GM18867 (cell line): ENCODE measurements at regions not wholly inside any gene's neighbourhood (a gene's known extent, or its start where the extent isn't known, plus 50 kb on each side); places are given as distances from the start of the nearest gene placed in this dataset.
"Not testable (repeated sequence)": the region's sequence is repeated elsewhere in the genome, so short reads cannot be mapped to it uniquely, and the experiment has no call there.

Source experiments
- ATAC-seq: cut with Tn5 transposase; IDR thresholded peaks from one replicate; pipeline ENCODE4 v1.9.1; 2021; ENCODE audit warnings: mild to moderate bottlenecking, moderate library complexity; ENCODE audit not compliant: unreplicated experiment

DNA sequence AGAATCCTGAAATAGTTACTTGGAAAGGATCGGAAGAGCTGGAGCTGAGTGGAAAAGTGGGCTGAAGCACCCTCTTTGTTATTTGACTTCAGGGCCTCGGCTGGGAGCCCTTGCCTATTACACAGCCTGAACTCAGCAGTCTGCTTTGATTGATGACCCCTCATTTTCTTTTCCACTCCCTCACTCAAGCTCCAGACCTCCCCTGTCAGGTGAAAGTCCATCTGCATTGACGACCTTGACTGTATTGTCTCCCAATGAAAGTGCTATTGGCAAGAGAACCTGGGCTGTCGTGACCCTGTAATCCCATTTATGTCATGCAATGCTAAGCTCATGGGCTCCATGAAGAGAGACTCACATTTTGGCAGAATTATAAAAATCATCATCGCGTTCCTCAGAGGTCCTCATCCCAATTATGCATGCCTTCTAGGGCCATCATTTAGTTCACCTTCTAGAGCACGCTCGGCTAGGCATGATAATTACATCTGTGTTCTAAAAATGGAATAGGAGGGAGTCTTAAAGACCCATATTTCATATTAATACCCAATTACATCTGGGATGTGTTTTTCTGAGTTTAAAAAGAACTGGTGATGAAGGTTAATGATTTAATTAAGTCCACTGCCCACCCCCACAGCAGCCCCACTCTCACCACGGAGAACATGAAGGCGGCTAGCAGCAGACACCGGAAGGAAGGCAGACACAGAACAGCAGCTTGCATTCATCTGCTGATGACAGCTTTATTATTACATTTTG, 472.5 kb downstream of the PID1 start:
- no peak for ATAC-seq

DNA sequence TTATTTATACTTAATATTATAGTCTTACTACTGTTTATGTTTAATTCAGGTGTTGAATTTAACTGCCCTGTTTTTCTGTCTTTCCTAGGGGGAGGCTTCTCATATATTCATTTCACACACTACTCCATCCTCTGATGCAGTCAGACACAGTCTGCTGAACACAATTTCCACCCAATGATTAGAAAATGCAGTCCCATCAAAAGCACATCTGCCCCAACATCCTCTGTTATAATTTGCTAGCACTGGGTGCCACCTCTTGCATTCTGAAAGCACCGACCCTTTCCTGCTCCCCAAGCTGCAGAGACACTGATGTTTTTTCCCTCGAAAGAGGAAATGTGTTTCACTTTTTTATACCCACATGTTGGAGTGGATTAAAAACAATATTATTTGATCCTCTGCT, 474.7 kb downstream of the PID1 start:
- ATAC-seq, result no peak

DNA sequence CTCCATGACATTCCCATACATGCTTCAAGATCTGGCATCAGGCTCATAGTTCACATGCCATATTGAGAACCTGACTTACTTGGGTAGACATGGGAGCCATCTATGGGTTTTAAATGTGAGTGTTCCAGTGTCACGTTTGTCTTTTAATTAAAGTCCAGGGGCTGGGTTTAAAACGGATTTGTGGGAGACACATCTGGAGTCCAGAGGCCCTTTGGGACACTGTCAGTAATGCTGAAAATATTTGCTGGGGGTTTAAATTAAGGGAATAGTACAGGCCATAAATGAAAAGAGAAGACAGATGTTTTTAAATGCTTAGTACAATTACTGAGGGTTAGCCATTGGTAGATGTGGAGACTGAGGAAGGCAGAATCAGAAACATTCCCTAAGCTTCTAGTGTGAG, 478.0 kb downstream of the PID1 start:
- no peak for ATAC-seq

DNA sequence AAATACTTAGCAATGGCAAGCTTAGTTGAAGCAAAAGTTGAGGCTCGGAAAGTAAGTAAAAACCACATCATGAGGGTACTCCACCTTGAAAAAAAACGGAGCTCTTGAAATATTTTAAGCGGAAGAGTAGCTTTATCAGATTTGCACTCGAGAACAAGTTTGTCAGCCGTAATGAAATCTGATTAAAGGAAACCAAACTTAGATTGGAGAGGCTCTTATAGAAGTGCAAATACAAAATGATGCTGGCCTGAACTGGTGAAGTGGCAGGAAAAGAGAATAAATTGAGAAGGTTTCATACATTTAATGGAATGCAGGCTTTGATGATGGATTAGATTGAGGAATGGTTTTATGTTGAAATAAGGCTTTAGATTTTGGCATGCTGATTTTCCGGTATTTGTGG, 484.2 kb downstream of the PID1 start:
- ATAC-seq, result no peak

DNA sequence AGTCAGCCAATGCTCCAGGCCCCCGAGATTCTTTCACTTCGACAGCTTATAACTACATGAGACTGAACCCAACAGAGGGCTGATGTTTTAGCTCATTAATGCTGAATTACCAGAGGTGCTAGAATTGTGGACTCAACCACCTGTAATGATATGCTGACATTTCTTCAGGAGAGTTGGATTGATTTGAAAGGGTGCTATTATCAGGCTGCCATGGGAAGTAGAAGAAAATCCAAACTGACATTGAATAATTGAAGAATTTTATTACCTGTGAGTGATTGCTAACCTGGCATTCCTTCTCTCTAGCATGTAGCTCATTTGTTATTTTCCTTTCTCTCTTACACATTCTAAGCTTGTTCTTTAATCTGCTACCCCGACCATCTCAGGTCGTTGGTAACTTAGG, 488.8 kb downstream of the PID1 start:
- ATAC-seq, result no peak

DNA sequence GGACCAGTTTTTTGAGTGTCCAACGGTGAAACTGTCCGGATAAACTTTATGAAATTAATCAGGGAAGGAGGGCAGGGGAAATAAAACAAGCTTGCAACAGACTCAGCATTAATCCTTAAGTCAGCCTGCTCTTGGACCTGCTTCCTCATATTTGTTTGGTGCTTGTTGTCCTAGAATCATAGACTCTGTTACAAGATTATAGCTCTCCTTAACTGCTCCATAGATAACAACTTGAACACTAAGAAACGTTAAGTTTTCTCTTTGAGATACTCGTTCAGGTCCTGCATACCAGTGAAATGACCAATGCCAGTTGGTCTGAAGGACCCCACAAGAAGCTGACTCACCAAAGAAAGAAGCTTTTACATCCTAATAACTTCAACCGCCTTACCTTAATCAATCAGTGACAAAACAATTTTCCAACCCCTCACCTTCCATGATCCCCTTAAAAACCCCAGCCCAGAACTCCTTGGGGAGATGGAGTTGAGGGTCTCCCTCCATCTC, 493.2 kb downstream of the PID1 start:
- ATAC-seq, result no peak

DNA sequence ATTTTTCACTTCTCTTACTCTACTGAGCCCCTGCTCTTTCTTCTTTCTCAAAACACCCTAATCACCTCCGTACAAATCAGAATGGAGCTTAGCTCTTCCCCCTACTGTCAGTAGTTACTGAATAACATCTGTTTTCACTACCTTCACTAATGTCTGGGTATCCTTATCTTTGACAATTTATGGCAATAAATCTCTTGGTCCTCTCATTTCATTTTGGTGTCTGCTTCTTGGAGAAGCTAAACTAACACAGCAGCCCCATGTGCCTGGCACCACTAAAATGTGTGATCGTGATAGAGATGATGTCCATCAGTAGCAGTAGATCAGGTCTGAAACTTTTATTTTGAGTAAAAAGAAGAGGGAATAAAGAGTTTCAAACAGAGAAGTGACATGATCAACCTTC, 496.5 kb downstream of the PID1 start:
- ATAC-seq, result no peak

DNA sequence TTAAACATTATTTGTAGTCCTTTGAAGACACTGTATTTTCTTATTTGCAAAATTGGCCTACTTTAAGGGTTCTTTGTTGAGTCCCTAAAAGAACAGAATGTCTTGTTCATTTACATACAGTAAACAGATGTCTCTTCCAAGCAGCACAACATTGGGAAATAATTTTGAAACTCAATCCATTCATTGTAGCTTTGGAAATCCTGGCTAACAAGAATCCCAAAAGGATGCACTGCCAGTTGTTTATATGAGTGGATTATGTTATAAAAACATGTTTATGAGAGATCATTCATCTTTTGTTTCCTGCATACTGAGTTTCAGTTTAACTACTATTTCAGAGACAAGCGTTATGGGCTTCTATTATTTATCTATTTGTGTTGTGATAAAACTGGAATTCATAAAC, 499.3 kb downstream of the PID1 start:
- no peak for ATAC-seq

DNA sequence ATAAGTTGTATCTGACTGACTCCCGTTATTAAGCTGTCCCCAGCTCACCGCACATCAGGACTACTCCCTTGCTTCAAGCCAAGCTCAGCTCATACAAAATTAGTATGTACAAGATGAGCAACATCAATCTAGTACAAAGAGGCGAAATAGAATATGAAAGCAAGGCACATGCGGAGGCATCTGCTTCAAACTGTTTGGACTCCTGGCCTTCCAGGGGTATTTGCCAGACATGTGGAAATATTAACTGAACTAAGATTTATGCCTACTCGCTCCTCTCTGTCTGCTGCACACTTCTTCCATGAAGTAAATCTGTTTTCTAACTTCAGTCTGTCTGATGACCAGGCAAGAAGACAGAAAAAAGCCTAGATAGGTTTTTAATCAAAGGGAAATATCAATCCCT, 499.8 kb downstream of the PID1 start:
- no peak for ATAC-seq

DNA sequence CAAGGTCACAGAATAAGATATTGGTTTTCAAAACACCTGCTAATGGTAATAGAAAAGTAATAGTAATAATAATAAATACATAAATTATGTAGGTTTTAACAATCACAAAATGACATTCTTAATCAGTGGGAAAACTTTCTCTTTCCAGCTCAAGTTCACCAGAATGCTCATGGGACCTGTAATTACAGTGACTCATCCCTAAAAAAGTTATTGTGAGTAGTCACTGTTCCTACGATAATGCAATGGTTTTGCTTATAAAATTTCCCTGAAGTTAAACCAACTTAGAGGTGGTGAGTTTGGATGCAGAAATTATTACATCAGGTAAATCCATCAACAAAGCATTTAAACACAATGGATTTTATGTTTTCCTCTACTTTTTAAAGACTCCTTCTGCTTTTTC, 502.3 kb downstream of the PID1 start:
- no peak for ATAC-seq

DNA sequence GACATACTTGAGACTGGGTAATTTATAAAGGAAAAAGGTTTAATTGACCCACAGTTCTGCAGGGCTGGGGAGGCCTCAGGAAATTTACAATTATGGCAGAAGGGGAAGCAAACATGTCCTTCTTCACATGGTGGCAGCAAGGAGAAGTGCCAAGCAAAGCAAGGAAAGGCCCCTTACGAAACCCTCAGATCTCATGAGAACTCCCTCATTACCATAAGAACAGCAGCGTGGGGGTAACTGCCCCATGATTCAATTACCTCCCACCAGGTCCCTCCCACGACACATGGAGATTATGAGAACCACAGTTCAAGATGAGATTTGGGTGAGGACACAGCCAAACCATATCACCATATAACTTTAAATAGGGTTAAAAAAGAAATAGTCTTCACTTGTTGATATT, 502.9 kb downstream of the PID1 start:
- not testable (repeated sequence) for ATAC-seq

DNA sequence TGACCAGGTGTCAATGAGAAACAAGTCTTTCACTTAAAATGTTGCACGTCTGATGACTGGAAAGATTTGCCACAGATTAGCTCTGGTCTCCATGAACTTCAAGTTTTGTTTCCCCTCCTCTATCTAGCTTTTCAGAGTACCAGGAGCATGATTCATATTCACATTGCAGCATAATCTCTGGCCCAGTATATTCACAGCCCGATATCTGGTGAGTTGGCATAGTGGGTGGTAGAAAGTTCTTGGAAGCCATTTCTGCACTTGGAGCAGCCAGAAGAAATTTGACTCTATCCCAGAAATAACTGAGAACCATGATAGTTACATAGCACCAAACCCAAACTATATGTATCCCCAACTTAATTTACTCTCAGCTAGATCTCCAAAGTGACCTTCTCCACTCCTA, 503.9 kb downstream of the PID1 start:
- no peak for ATAC-seq

DNA sequence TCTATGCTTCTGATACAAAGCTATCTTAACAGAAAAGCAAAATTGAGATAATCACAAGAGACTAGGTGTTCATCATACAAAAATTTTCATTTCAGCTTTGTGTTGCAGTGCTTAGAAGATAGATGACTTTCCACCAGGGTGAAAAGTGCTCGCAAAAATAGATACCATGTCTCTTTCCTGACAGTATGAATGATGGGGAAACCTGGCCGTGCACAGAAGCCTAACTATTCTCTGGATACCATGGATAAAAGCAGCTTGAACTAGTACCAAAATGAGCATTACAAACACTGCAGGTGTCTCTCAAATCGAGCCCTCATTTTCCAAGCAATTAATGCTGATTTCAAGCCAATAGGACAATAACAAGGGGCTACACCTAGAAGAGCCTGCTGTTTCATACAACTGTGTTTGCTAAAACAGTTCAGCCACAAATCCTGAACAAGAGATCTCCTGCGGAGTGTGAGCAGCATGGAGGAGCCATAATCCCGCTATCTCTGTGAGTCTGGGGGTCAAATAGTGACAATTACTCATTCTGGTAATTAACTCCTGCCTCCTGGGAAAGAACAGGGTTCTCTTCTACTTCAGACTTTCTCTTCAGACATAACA, 507.6 kb downstream of the PID1 start:
- no peak for ATAC-seq

DNA sequence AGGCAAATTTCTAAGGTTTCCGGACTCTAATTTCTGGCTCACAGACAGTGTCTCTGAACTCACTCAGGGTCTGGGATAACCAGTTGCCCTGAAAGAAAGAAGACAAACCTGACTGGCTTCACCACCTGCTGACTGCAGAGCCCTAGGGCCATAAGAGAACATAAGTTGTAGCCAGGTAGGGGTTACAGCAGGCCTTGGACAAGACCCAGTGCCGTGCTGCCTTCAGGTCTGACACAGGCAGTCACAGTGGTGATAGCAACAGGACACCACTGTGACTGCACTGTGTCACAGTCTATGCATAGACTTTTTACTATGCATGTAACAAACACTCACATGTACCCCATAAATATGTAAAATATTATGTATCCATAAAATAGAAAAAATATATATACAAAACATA, 508.5 kb downstream of the PID1 start:
- no peak for ATAC-seq

DNA sequence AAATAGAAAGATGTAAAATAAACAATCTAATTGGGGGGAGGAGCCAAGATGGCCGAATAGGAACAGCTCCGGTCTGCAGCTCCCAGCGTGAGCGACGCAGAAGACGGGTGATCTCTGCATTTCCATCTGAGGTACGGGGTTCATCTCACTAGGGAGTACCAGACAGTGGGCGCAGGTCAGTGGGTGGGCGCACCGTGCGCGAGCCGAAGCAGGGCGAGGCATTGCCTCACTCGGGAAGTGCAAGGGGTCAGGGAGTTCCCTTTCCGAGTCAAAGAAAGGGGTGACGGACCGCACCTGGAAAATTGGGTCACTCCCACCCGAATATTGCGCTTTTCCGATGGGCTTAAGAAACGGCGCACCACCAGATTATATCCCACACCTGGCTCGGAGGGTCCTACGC, 515.4 kb downstream of the PID1 start:
- ATAC-seq, result not testable (repeated sequence)

DNA sequence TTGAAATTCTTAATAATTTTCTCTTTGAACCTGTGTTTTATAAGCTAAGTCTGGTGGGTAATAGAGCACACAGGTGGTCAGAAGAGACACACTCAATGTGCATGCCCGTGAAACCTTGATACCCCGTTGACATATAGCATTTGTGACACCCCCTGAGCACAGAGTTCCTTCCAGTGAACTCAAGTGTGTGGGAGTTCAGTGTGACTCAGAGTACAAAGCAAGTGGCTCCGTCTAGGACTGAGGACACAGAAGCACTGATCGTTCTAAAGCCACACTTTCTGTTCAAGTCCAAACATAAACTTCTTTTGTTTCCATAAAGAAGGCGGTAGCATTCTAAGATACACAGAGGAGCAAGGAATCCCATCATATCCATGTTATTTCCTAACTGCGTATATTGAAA, 523.6 kb downstream of the PID1 start:
- ATAC-seq, result no peak

DNA sequence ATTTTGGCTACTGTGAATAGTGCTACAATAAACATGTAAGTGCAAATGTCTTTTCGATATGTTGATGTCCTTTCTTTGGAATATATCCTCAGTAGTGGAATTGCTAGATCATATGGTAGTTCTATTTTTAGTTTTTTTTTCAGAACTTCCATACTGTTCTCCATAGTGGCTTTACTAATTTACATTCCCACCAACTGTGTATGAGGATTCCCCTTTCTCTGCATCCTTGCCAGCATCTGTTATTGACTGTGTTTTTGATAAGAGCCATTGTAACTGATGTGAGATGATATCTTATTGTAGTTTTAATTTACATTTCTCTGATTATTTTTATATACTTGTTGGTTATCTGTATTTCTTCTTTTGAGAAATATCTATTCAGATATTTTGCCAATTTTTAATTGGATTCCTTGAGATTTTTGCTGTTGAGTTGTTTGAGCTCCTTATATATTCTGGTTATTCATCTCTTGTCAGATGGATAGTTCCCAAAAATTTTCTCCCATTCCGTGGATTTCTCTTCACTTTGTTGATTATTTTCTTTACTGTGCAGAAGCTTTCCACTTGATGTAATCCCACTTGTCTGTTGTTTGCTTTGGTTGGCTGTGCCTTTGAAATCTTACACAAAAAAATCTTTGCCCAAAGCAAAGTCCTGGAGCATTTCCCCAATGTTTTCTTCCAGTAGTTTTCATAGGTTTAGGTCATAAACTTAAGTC, 532.3 kb downstream of the PID1 start:
- no peak for ATAC-seq

DNA sequence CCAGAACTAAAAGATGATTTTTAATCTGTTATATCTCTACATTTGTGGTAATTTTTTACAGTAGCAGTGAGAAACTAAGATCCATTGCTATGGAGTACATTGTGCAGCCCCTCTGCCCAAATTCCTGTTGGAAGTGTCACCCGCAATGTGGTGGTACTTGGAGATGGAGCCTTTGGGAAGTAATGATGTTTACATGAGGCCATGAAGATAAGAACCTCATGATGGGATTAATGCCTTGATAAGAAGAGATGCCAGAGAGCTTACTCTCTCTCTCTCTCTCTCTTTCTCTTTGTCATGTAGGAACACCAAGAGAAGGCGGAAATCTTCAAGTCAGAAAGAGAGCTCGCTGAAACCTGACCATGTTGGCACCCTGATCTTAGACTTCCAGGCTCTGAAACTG, 535.4 kb downstream of the PID1 start:
- no peak for ATAC-seq

DNA sequence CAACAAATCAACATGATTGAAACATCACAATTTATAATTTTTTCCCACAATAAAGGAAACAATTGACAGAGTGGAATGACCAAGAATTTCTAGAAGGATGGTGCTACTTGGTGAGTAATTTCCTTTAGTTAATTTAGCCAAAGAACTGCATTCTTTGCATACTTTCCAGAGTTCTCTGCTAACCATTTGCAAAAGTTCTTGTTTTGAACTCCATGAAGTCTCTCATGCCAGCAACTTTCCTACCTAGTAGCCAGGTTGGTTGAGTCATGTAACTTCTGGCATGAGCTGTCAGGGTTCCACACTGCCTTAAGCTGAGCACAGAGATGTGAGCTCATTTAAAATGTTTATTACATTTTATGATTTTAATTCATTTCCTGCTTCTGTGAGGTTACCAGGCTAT, 539.6 kb downstream of the PID1 start:
- no peak for ATAC-seq

DNA sequence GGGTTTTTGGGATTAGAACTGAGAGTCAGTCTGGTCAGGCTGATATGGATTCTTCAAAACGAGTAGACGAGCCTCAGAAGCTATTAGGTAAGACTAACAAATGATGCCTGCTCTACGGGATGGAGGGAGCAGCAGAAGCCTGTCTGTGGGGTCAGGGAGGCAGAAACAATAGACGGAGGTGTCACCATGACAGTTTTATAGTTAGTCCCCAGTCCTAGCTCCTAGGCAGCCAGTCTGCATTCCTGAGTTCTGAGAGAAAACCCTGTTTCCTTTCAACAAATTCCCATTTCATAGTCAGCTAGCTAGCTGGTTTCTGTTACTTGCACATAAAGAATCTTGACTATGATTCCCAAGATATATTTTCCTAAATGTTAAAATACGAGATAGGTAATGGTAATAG, 542.1 kb downstream of the PID1 start:
- ATAC-seq, result no peak

DNA sequence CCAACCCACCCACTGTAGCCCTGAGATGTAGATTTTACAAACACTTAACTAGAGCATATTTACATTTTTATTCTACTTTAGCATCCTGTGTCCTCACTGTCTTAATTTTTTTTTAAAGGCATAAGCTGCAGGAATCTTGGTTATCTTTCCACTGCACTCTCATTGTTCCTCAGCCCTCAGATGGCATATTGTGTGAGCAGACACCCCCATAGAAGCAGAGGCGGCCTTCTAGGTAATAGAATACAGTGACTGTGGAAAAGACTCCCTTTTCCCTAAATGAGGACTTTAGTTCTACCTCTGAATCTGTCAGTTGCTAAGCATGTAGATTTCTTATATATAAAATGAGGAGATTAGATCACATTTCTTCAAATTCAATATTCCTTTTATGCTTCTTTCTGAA, 543.5 kb upstream of the SPHKAP start:
- ATAC-seq, result no peak

DNA sequence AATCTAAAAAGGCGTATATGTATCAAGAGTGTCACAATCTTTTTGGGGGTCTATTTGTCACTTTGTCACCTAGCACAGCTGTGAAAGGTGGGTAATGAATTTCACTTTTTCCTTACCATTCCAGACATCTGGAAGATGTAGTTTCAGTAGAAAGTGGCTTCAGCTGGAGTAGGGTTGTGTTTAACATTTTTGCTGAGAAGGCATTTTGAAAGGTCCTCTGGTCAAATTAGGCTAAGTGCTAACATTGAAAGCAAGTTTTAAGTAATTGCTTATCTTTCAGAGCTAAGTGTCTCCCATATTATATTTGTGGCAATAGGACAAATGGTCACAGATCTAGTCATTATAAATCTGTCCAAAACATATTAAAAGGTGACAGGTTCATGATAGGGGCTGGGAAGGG, 542.1 kb upstream of the SPHKAP start:
- ATAC-seq, result no peak
